IMR-90 (cell line): ENCODE measurements at regions not wholly inside any gene's neighbourhood (a gene's known extent, or its start where the extent isn't known, plus 50 kb on each side); places are given as distances from the start of the nearest gene placed in this dataset.
A peak's percentile ranks its signal among the peaks of the same experiment; 100 is the strongest.

Source experiments
- ATAC-seq: fragments of 200-7000 bp; cut with Tn5 transposase; 2 replicates; pipeline ENCODE4 v1.9.1; 2020; ENCODE audit warnings: low read depth, mild to moderate bottlenecking, moderate library complexity
- BruUV-seq: library from RNA; stranded (reverse); fragments of 400-500 nt; replicated peaks from 2 replicates; lab custom pipeline; 2021; lab: Mats Ljungman, UMichigan
- CTCF ChIA-PET: fragments of 300-600 bp; formaldehyde crosslinking; extraction: SDS; loops from one replicate; lab custom pipeline; 2021; ENCODE audit warnings: antibody characterized with exemption; lab: Yijun Ruan, JAX
- POLR2A ChIA-PET: fragments of 300-600 bp; sonication (Branson Sonifier 250); formaldehyde crosslinking; loops from one replicate; lab custom pipeline; 2022; ENCODE audit warnings: antibody characterized with exemption; ENCODE audit not compliant: unreplicated experiment; lab: Charles Lee
- DNase-seq: peaks from one replicate; pipeline ENCODE4 v3.0.0; 2013
- H2AFZ ChIP-seq: replicated peaks from 2 replicates; pipeline ENCODE3; 2013; ENCODE audit warnings: low read length, mild to moderate bottlenecking; ENCODE audit not compliant: poor library complexity
- H2AK5ac ChIP-seq: 2 replicates; pipeline ENCODE4 v1.6.1; 2013; ENCODE audit warnings: low read depth, low read length, inconsistent platforms
- H2AK9ac ChIP-seq: replicated peaks from 2 replicates; pipeline ENCODE3; 2013; ENCODE audit warnings: mild to moderate bottlenecking, low read depth, low read length, moderate library complexity; ENCODE audit not compliant: poor library complexity
- H2BK120ac ChIP-seq: 2 replicates; pipeline ENCODE4 v1.6.1; 2013; ENCODE audit warnings: low read depth, low read length, inconsistent platforms
- H2BK15ac ChIP-seq: 3 replicates; pipeline ENCODE4 v1.6.1; 2013; ENCODE audit warnings: low read depth, low read length, inconsistent platforms
- H2BK20ac ChIP-seq: 2 replicates; pipeline ENCODE4 v1.6.1; 2013; ENCODE audit warnings: low read depth, mild to moderate bottlenecking, inconsistent platforms, low read length, moderate library complexity
- H2BK5ac ChIP-seq: 2 replicates; pipeline ENCODE4 v1.6.1; 2013; ENCODE audit warnings: mild to moderate bottlenecking, low read depth, low read length, inconsistent platforms; ENCODE audit not compliant: poor library complexity, severe bottlenecking
- H3K14ac ChIP-seq: replicated peaks from 2 replicates; pipeline ENCODE4 v1.6.1; 2013; ENCODE audit warnings: low read depth, low read length, inconsistent platforms
- H3K18ac ChIP-seq: 2 replicates; pipeline ENCODE4 v1.6.1; 2013; ENCODE audit warnings: low read depth, low read length, control low read depth
- H3K23ac ChIP-seq: 2 replicates; pipeline ENCODE4 v1.6.1; 2013; ENCODE audit warnings: low read depth, low read length, inconsistent platforms
- H3K27ac ChIP-seq: 2 replicates; pipeline ENCODE4 v1.5.1; 2013; ENCODE audit warnings: mild to moderate bottlenecking, control low read depth, low read length; ENCODE audit not compliant: insufficient read depth
- H3K27me3 ChIP-seq: 2 replicates; pipeline ENCODE4 v1.6.1; 2013; ENCODE audit warnings: low read length; ENCODE audit not compliant: control insufficient read depth, insufficient read depth
- H3K36me3 ChIP-seq: 2 replicates; pipeline ENCODE4 v1.6.1; 2013; ENCODE audit warnings: low read length, mixed read lengths; ENCODE audit not compliant: control insufficient read depth, insufficient read depth
- H3K4ac ChIP-seq: 2 replicates; pipeline ENCODE4 v1.6.1; 2013; ENCODE audit warnings: low read depth, low read length, inconsistent platforms
- H3K4me1 ChIP-seq: 2 replicates; pipeline ENCODE4 v1.6.1; 2013; ENCODE audit warnings: low read length, mixed read lengths; ENCODE audit not compliant: control insufficient read depth, insufficient read depth
- H3K4me2 ChIP-seq: 2 replicates; pipeline ENCODE4 v1.6.1; 2013; ENCODE audit warnings: low read depth, mild to moderate bottlenecking, control low read depth, low read length, moderate library complexity
- H3K4me3 ChIP-seq: 2 replicates; pipeline ENCODE4 v1.5.1; 2013; ENCODE audit warnings: low read depth, mild to moderate bottlenecking, control low read depth, low read length, moderate library complexity; ENCODE audit not compliant: insufficient read depth
- H3K56ac ChIP-seq: 2 replicates; pipeline ENCODE4 v1.6.1; 2013; ENCODE audit warnings: low read length, inconsistent platforms; ENCODE audit not compliant: insufficient read depth; ENCODE audit errors: extremely low read depth
- H3K79me1 ChIP-seq, 2 experiments: 2 replicates each; pipeline ENCODE4 v1.6.1; 2013; ENCODE audit warnings: low read length in 2 of 2, inconsistent platforms in 1 of 2, low read depth in 1 of 2
- H3K9ac ChIP-seq: 2 replicates; pipeline ENCODE4 v1.6.1; 2013; ENCODE audit warnings: low read depth, low read length, control low read depth
- H3K9me1 ChIP-seq: 2 replicates; pipeline ENCODE4 v1.6.1; 2013; ENCODE audit warnings: low read length, inconsistent platforms; ENCODE audit not compliant: insufficient read depth
- H3K9me3 ChIP-seq: 2 replicates; pipeline ENCODE4 v1.6.1; 2013; ENCODE audit warnings: low read length; ENCODE audit not compliant: control insufficient read depth, insufficient read depth
- H4K20me1 ChIP-seq: 2 replicates; pipeline ENCODE4 v1.6.1; 2013; ENCODE audit warnings: low read length, inconsistent platforms; ENCODE audit not compliant: insufficient read depth
- H4K5ac ChIP-seq: 2 replicates; pipeline ENCODE4 v1.6.1; 2013; ENCODE audit warnings: mild to moderate bottlenecking, low read depth, low read length, control low read depth
- H4K8ac ChIP-seq, 2 experiments: 2 replicates each; pipeline ENCODE4 v1.6.1; 2013; ENCODE audit warnings: low read depth in 2 of 2, low read length in 2 of 2, control low read depth in 1 of 2, inconsistent platforms in 1 of 2
- H4K91ac ChIP-seq: 2 replicates; pipeline ENCODE4 v1.6.1; 2013; ENCODE audit warnings: low read depth, low read length, inconsistent platforms; ENCODE audit not compliant: insufficient read depth
- BHLHE40 ChIP-seq: fragments of 150-350 bp; IDR thresholded peaks from 2 replicates; pipeline ENCODE4 v1.6.1; 2016; ENCODE audit warnings: mild to moderate bottlenecking, low read depth, low read length
- CHD1 ChIP-seq: IDR thresholded peaks from 2 replicates; pipeline ENCODE4 v1.6.1; 2012; ENCODE audit warnings: low read depth, low read length, improper control_type of control experiment
- FOS ChIP-seq: fragments of 150-350 bp; IDR thresholded peaks from 2 replicates; pipeline ENCODE4 v1.6.1; 2016; ENCODE audit warnings: low read depth, low read length
- MAZ ChIP-seq: IDR thresholded peaks from 2 replicates; pipeline ENCODE4 v1.6.1; 2012; ENCODE audit warnings: low read depth, mild to moderate bottlenecking, low read length, improper control_type of control experiment, moderate library complexity, borderline replicate concordance
- MXI1 ChIP-seq: IDR thresholded peaks from 2 replicates; pipeline ENCODE4 v1.6.1; 2012; ENCODE audit warnings: low read depth, mild to moderate bottlenecking, low read length, moderate library complexity, borderline replicate concordance
- NFE2L2 ChIP-seq: fragments of 150-350 bp; IDR thresholded peaks from 2 replicates; pipeline ENCODE4 v1.6.1; 2016; ENCODE audit warnings: low read depth, mild to moderate bottlenecking, low read length
- POLR2A ChIP-seq: IDR thresholded peaks from 2 replicates; pipeline ENCODE4 v1.6.1; 2012; ENCODE audit warnings: mild to moderate bottlenecking, low read depth, low read length
- RAD21 ChIP-seq: IDR thresholded peaks from 2 replicates; pipeline ENCODE4 v1.6.1; 2012; ENCODE audit warnings: low read length, improper control_type of control experiment
- RCOR1 ChIP-seq: IDR thresholded peaks from 2 replicates; pipeline ENCODE4 v1.6.1; 2012; ENCODE audit warnings: mild to moderate bottlenecking, low read length, improper control_type of control experiment; ENCODE audit not compliant: insufficient replicate concordance
- RFX5 ChIP-seq: IDR thresholded peaks from 2 replicates; pipeline ENCODE4 v1.8.0; 2012; ENCODE audit warnings: low read depth, mild to moderate bottlenecking, low read length, moderate library complexity
- SMC3 ChIP-seq: fragments of 150-350 bp; IDR thresholded peaks from 2 replicates; pipeline ENCODE4 v1.6.1; 2016; ENCODE audit warnings: low read depth, mild to moderate bottlenecking, antibody characterized with exemption, low read length, moderate library complexity
- WGBS, 2 experiments: methylation state at CpG; one replicate each; pipeline versions ENCODE4 v1.1.5 to v1.1.7; 2013; ENCODE audit warnings: missing lambda C conversion rate in 2 of 2; ENCODE audit not compliant: insufficient read length in 1 of 2; ENCODE audit errors: extremely low coverage in 2 of 2; 5-methylcytosine and 5-hydroxymethylcytosine counted together
- dilution Hi-C: fragments of 300-500 bp; cut with HindIII; formaldehyde crosslinking; loops from one replicate; pipeline ENCODE4 v1.14.3; 2018; ENCODE audit warnings: low sequenced_read_pairs; ENCODE audit not compliant: unreplicated experiment
- in situ Hi-C: fragments of 300-500 bp; cut with MboI; formaldehyde crosslinking; loops from 3 replicates; pipeline ENCODE4 v1.14.3; 2019; ENCODE audit warnings: low sequenced_read_pairs, inconsistent platforms, mixed read lengths
- intact Hi-C: fragments of 100-400 bp; cut with micrococcal nuclease; formaldehyde crosslinking; loops from 2 replicates; pipeline ENCODE4 v1.10.0; 2022
- TF ChIP-seq, protein P1 (sequence below): fragments of 150-350 bp; IDR thresholded peaks from 2 replicates; pipeline ENCODE4 v1.6.1; 2016; ENCODE audit warnings: low read depth, mild to moderate bottlenecking, low read length, moderate library complexity, borderline replicate concordance
- TF ChIP-seq, protein P2 (sequence below): conservative IDR thresholded peaks from 2 replicates; pipeline ENCODE4 v1.5.1; 2012; ENCODE audit warnings: mild to moderate bottlenecking, low read depth, low read length, improper control_type of control experiment
- TF ChIP-seq, protein P3 (sequence below): fragments of 150-350 bp; IDR thresholded peaks from 2 replicates; pipeline ENCODE4 v1.6.1; 2017; ENCODE audit warnings: mild to moderate bottlenecking, antibody characterized with exemption, low read length, low read depth

DNA sequence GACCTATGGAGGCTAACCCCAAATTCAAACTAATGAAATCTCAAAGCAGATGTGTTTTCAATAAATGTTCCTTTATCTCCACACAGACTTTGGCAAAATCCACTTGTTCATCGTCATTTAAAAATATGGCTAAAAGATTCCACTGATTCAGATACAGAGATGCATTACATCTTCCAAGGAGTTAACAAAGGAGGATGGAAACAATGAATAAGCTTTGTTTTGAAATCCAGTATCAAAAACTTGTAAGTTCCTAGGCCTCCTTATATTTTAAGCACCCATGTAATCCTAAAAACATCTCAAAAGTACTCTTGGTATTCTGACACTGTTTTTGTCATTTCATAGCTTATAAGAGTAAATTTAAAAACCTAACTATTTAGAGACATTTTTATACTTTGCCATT lies 345.6 kb upstream of the ACTBL2 start:
- Histone ChIP-seq H2BK20ac (no peak overlapping the region), H3K4me3 (no peak overlapping the region), H3K36me3 (no peaks in the 10 kb centered on the region), H2AFZ (no peak overlapping the region), H2BK5ac (no peak overlapping the region), H3K9me1 (peaks cover 3% of the 10 kb centered on the region; the same call in 1 of the 2 replicates), H3K14ac (no peak overlapping the region), H2AK9ac (no peak overlapping the region), H3K4ac (no peak overlapping the region), H3K79me1 (no peaks in the 10 kb centered on the region), H3K56ac (no peak overlapping the region), H3K9ac (no peak overlapping the region), H4K8ac (no peak overlapping the region; a peak in 1 of 4 replicates), H3K23ac (no peak overlapping the region), H3K9me3 (no peaks in the 10 kb centered on the region), H3K18ac (no peak overlapping the region), H4K5ac (no peak overlapping the region), H3K4me2 (no peak overlapping the region), H2BK15ac (no peak overlapping the region), H3K4me1 (peaks cover 5% of the 10 kb centered on the region), H2BK120ac (0 out of 2 replicates have a peak overlapping the region, but pooled peaks have one; percentile 18), H3K27me3 (no peaks in the 10 kb centered on the region), H3K27ac (no peak overlapping the region), H4K20me1 (no peaks in the 10 kb centered on the region), H4K91ac (no peak overlapping the region), H2AK5ac (no peak overlapping the region)
- BruUV-seq, result no TSS peak
- no CpG with 5 or more reads among the region's 1 CpG for WGBS, 2 experiments
- DNase-seq, result no peak
- intact Hi-C loops, result no loop called here
- ChIA-PET CTCF (interaction anchor here (1.4 kb wide), 1 partner anchor 50 kb away, joined by 3 read pairs; no protein-coding TSS in a partner anchor), POLR2A (no interaction called here)
- dilution Hi-C loops, result no loop called here
- in situ Hi-C loops, result no loop called here
- ATAC-seq, result no peak
- TF ChIP-seq, protein P1, sequence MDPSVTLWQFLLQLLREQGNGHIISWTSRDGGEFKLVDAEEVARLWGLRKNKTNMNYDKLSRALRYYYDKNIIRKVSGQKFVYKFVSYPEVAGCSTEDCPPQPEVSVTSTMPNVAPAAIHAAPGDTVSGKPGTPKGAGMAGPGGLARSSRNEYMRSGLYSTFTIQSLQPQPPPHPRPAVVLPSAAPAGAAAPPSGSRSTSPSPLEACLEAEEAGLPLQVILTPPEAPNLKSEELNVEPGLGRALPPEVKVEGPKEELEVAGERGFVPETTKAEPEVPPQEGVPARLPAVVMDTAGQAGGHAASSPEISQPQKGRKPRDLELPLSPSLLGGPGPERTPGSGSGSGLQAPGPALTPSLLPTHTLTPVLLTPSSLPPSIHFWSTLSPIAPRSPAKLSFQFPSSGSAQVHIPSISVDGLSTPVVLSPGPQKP, result no peak
- TF ChIP-seq MAZ, result no peak
- no peak for TF ChIP-seq NFE2L2
- no peak for TF ChIP-seq POLR2A
- TF ChIP-seq FOS, result no peak
- no peak for TF ChIP-seq RFX5
- TF ChIP-seq, protein P2, sequence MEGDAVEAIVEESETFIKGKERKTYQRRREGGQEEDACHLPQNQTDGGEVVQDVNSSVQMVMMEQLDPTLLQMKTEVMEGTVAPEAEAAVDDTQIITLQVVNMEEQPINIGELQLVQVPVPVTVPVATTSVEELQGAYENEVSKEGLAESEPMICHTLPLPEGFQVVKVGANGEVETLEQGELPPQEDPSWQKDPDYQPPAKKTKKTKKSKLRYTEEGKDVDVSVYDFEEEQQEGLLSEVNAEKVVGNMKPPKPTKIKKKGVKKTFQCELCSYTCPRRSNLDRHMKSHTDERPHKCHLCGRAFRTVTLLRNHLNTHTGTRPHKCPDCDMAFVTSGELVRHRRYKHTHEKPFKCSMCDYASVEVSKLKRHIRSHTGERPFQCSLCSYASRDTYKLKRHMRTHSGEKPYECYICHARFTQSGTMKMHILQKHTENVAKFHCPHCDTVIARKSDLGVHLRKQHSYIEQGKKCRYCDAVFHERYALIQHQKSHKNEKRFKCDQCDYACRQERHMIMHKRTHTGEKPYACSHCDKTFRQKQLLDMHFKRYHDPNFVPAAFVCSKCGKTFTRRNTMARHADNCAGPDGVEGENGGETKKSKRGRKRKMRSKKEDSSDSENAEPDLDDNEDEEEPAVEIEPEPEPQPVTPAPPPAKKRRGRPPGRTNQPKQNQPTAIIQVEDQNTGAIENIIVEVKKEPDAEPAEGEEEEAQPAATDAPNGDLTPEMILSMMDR, result no peak
- TF ChIP-seq, protein P3, sequence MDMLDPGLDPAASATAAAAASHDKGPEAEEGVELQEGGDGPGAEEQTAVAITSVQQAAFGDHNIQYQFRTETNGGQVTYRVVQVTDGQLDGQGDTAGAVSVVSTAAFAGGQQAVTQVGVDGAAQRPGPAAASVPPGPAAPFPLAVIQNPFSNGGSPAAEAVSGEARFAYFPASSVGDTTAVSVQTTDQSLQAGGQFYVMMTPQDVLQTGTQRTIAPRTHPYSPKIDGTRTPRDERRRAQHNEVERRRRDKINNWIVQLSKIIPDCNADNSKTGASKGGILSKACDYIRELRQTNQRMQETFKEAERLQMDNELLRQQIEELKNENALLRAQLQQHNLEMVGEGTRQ, result no peak
- no peak for TF ChIP-seq BHLHE40
- TF ChIP-seq SMC3, result no peak
- TF ChIP-seq RAD21, result no peak
- TF ChIP-seq RCOR1, result no peak
- TF ChIP-seq MXI1, result no peak
- no peak for TF ChIP-seq CHD1
